ENCODE measurements at regions not wholly inside any gene's neighbourhood (a gene's known extent, or its start where the extent isn't known, plus 50 kb on each side); places are given as distances from the start of the nearest gene placed in this dataset.

- TF ChIP-seq POLR2A (IDR thresholded peaks at IDR 0.05) (no peak), POLR2AphosphoS5 (IDR thresholded peaks at IDR 0.05) (no peak), CTCF (IDR thresholded peaks at IDR 0.05) (no peak)
Observed at GRCh38 chr2:117071556-117072102, 742.9 kb upstream of the DDX18 start.

Data from gastroesophageal sphincter (tissue), 3 donors.